ENCODE measurements at regions not wholly inside any gene's neighbourhood (a gene's known extent, or its start where the extent isn't known, plus 50 kb on each side); places are given as distances from the start of the nearest gene placed in this dataset.

DNA sequence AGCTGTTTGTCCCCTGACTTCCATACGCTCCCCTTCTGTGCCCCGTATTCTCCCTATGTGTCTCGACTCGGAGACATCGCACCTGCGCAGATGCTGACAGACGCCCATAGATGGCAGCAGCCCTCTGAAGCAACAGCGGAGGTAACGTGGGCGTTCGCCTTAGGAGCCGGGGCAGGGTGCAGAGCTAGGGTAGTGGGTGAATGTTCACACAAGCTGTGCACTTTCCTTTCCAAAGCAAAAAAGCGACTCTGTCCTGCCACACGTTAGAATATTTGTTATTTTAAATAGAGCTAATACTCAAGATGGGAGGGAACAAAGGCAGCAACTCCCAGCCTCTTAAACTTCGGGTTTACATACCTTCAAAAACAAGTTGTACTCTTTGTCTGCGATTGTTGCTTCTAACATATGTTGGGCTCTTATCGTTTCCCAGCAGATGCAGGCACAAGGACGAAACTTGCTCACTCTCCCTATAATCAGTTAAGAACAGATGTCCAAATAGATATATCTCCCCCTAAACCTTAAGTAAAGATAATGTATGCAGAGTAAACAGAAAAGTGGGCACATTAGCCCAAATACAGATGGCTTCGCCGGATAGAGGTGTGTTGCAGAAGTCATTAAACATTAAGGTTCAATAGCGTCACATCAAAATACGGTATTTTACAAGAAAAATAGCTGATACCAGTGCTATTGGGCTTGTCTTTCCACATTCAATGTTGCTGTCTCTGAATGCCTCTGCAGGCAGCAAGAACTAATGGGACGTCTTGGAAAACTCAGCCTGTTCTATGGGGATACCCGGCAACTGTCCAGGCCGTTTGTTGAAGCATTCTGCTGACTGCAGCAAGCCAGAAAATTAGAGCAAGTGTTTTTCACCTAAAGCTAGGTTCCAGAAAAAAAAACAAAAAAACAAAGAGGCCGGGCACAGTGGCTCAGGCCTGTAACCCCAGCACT lies 340.3 kb upstream of the PRKCQ start:
- Histone ChIP-seq H3F3A (ENCODE audit: insufficient read depth, low read length) (no peaks in the 10 kb centered on the region), H3K79me2 (ENCODE audit: insufficient read depth, low read length) (no peaks in the 10 kb centered on the region), H3K4me2 (ENCODE audit: low read length) (peak overlapping the region; percentile 38), H4K20me1 (ENCODE audit: insufficient read depth, low read length) (no peaks in the 10 kb centered on the region), H3K27me3 (ENCODE audit: insufficient read depth, low read length) (no peaks in the 10 kb centered on the region), H3K9me2 (ENCODE audit: low read depth, low read length) (no peaks in the 10 kb centered on the region), H3K9me3 (ENCODE audit: low read length) (no peaks in the 10 kb centered on the region), H3K27ac (ENCODE audit: low read depth, low read length, poor library complexity, severe bottlenecking) (peak overlapping the region; percentile 37), H3K4me1 (ENCODE audit: insufficient read depth, low read length, severe bottlenecking) (peaks cover 19% of the 10 kb centered on the region), H3K36me3 (ENCODE audit: insufficient read depth, low read length) (no peaks in the 10 kb centered on the region), H3K4me3 (ENCODE audit: low read depth, low read length, poor library complexity, severe bottlenecking) (no peak overlapping the region), H3K9ac (ENCODE audit: low read length) (peak overlapping the region; percentile 9; the same call in 1 of the 2 replicates), H2AFZ (ENCODE audit: low read length) (0 out of 2 replicates have a peak overlapping the region, but pooled peaks have one; percentile 88)
- TF ChIP-seq EZH2 (IDR thresholded peaks at IDR 0.05; ENCODE audit: borderline replicate concordance, low read length): no peak
- TF ChIP-seq, protein P1, sequence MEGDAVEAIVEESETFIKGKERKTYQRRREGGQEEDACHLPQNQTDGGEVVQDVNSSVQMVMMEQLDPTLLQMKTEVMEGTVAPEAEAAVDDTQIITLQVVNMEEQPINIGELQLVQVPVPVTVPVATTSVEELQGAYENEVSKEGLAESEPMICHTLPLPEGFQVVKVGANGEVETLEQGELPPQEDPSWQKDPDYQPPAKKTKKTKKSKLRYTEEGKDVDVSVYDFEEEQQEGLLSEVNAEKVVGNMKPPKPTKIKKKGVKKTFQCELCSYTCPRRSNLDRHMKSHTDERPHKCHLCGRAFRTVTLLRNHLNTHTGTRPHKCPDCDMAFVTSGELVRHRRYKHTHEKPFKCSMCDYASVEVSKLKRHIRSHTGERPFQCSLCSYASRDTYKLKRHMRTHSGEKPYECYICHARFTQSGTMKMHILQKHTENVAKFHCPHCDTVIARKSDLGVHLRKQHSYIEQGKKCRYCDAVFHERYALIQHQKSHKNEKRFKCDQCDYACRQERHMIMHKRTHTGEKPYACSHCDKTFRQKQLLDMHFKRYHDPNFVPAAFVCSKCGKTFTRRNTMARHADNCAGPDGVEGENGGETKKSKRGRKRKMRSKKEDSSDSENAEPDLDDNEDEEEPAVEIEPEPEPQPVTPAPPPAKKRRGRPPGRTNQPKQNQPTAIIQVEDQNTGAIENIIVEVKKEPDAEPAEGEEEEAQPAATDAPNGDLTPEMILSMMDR (IDR thresholded peaks at IDR 0.05; ENCODE audit: low read length): peak; percentile 84

DNA sequence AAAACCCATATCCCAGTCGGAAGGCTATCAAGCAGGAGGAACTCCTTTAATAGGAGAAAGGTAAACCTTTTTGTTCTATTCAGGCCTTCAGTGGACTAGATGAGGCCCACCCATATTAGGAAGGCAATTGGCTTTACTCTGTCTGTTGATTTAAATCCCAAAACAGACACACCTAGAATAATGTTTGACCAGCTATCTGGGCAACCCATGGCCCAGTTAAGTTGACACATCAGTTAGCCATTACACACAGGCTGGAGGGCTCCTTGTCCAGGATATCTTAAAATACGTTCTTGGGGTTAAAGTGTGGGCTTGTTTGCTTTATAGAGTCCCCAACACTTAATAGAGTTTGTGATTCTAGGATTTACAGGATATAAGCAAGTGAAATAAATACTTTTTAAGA lies 339.0 kb upstream of the PRKCQ start:
- Histone ChIP-seq H3K4me2 (ENCODE audit: low read length) (no peak overlapping the region), H4K20me1 (ENCODE audit: insufficient read depth, low read length) (no peaks in the 10 kb centered on the region), H3K9me3 (ENCODE audit: low read length) (no peaks in the 10 kb centered on the region), H3K9ac (ENCODE audit: low read length) (no peak overlapping the region), H3K9me2 (ENCODE audit: low read depth, low read length) (no peaks in the 10 kb centered on the region), H3K27ac (ENCODE audit: low read depth, low read length, poor library complexity, severe bottlenecking) (no peak overlapping the region), H3F3A (ENCODE audit: insufficient read depth, low read length) (no peaks in the 10 kb centered on the region), H3K4me1 (ENCODE audit: insufficient read depth, low read length, severe bottlenecking) (peaks cover 19% of the 10 kb centered on the region), H3K4me3 (ENCODE audit: low read depth, low read length, poor library complexity, severe bottlenecking) (no peak overlapping the region), H3K79me2 (ENCODE audit: insufficient read depth, low read length) (no peaks in the 10 kb centered on the region), H2AFZ (ENCODE audit: low read length) (no peak overlapping the region), H3K36me3 (ENCODE audit: insufficient read depth, low read length) (no peaks in the 10 kb centered on the region), H3K27me3 (ENCODE audit: insufficient read depth, low read length) (no peaks in the 10 kb centered on the region)
- no peak for TF ChIP-seq EZH2 (IDR thresholded peaks at IDR 0.05; ENCODE audit: borderline replicate concordance, low read length)
- TF ChIP-seq, protein P1 (IDR thresholded peaks at IDR 0.05; ENCODE audit: low read length): no peak

DNA sequence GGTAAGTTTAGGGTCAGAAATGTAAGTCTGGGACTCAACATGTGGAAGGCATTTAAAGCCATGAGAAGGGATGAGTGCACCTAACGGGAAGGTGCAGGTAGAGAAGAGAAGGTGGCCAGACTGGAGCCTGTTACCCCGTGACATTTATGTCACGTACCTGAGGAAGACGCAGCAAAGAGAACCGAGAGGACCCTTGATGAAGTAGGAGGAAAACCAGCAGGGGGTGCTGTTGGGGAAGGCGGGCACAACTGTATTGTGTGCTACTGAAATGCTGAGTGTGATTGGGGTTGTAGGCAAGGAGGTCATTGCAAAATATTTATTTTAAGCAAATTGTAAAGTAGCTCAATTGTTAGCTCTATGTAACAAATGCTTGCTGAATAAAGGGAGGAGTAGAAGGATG lies 338.2 kb upstream of the PRKCQ start:
- H3K4me3 ChIP-seq (ENCODE audit: low read depth, low read length, poor library complexity, severe bottlenecking): no peak overlapping the region
- H3K27ac ChIP-seq (ENCODE audit: low read depth, low read length, poor library complexity, severe bottlenecking): no peak overlapping the region
- H3K27me3 ChIP-seq (ENCODE audit: insufficient read depth, low read length): no peaks in the 10 kb centered on the region
- TF ChIP-seq EZH2 (IDR thresholded peaks at IDR 0.05; ENCODE audit: borderline replicate concordance, low read length): no peak
- TF ChIP-seq, protein P1 (IDR thresholded peaks at IDR 0.05; ENCODE audit: low read length): peak; percentile 70
- H3K9me2 ChIP-seq (ENCODE audit: low read depth, low read length): no peaks in the 10 kb centered on the region
- H3K9me3 ChIP-seq (ENCODE audit: low read length): no peaks in the 10 kb centered on the region
- H4K20me1 ChIP-seq (ENCODE audit: insufficient read depth, low read length): no peaks in the 10 kb centered on the region
- H3K4me2 ChIP-seq (ENCODE audit: low read length): no peak overlapping the region
- H3K9ac ChIP-seq (ENCODE audit: low read length): no peak overlapping the region
- peaks cover 19% of the 10 kb centered on the region for H3K4me1 ChIP-seq (ENCODE audit: insufficient read depth, low read length, severe bottlenecking)
- H3K79me2 ChIP-seq (ENCODE audit: insufficient read depth, low read length): no peaks in the 10 kb centered on the region
- no peaks in the 10 kb centered on the region for H3K36me3 ChIP-seq (ENCODE audit: insufficient read depth, low read length)
- H3F3A ChIP-seq (ENCODE audit: insufficient read depth, low read length): no peaks in the 10 kb centered on the region
- H2AFZ ChIP-seq (ENCODE audit: low read length): no peak overlapping the region
